ENCODE measurements at regions not wholly inside any gene's neighbourhood (a gene's known extent, or its start where the extent isn't known, plus 50 kb on each side); places are given as distances from the start of the nearest gene placed in this dataset.
"Not testable (repeated sequence)": the region's sequence is repeated elsewhere in the genome, so short reads cannot be mapped to it uniquely, and the experiment has no call there.

- no peak for FAIRE-seq
Observed at GRCh38 chr3:70620956-70621355, 308.5 kb upstream of the MDFIC2 start.

- FAIRE-seq = no peak
Observed at GRCh38 chr3:70620367-70620766, 307.9 kb upstream of the MDFIC2 start.

- no peak for FAIRE-seq
Observed at GRCh38 chr3:70618151-70618550, 305.7 kb upstream of the MDFIC2 start.

GRCh38 chr3:70617349-70617748, 304.9 kb upstream of the MDFIC2 start:
- not testable (repeated sequence) for FAIRE-seq

- no peak for FAIRE-seq
Observed at GRCh38 chr3:70615286-70615685, 302.8 kb upstream of the MDFIC2 start.

GRCh38 chr3:70614111-70614510, 301.7 kb upstream of the MDFIC2 start:
- FAIRE-seq = no peak

- FAIRE-seq = no peak
Observed at GRCh38 chr3:70612920-70613319, 300.5 kb upstream of the MDFIC2 start.

- FAIRE-seq = not testable (repeated sequence)
Observed at GRCh38 chr3:70611667-70612277, 299.3 kb upstream of the MDFIC2 start.

GRCh38 chr3:70608434-70608833, 296.0 kb upstream of the MDFIC2 start:
- peak; percentile 79 for FAIRE-seq

GRCh38 chr3:70607469-70607868, 295.0 kb upstream of the MDFIC2 start:
- peak; percentile 36 for FAIRE-seq

- no peak for FAIRE-seq
Observed at GRCh38 chr3:70606018-70606417, 293.6 kb upstream of the MDFIC2 start.

GRCh38 chr3:70603103-70603502, 290.7 kb upstream of the MDFIC2 start:
- no peak for FAIRE-seq

GRCh38 chr3:70597312-70597711, 284.9 kb upstream of the MDFIC2 start:
- FAIRE-seq = no peak

GRCh38 chr3:70583682-70584081, 271.2 kb upstream of the MDFIC2 start:
- FAIRE-seq = no peak

- FAIRE-seq = no peak
Observed at GRCh38 chr3:70582803-70583202, 270.4 kb upstream of the MDFIC2 start.

- FAIRE-seq = no peak
Observed at GRCh38 chr3:70580021-70580420, 267.6 kb upstream of the MDFIC2 start.

- no peak for FAIRE-seq
Observed at GRCh38 chr3:70571696-70572095, 259.3 kb upstream of the MDFIC2 start.

GRCh38 chr3:70570584-70570983, 258.1 kb upstream of the MDFIC2 start:
- FAIRE-seq = no peak

- FAIRE-seq = no peak
Observed at GRCh38 chr3:70568626-70569025, 256.2 kb upstream of the MDFIC2 start.

GRCh38 chr3:70565861-70566260, 253.4 kb upstream of the MDFIC2 start:
- no peak for FAIRE-seq

- FAIRE-seq = no peak
Observed at GRCh38 chr3:70564552-70564951, 252.1 kb upstream of the MDFIC2 start.

GRCh38 chr3:70561796-70562195, 249.4 kb upstream of the MDFIC2 start:
- no peak for FAIRE-seq

GRCh38 chr3:70558956-70559355, 246.5 kb upstream of the MDFIC2 start:
- no peak for FAIRE-seq

GRCh38 chr3:70557976-70558375, 245.5 kb upstream of the MDFIC2 start:
- no peak for FAIRE-seq

GRCh38 chr3:70556056-70556455, 243.6 kb upstream of the MDFIC2 start:
- no peak for FAIRE-seq

GRCh38 chr3:70554170-70554569, 241.7 kb upstream of the MDFIC2 start:
- FAIRE-seq = no peak

Measured in islet of Langerhans (tissue), 1 donor.